IMR-90 (cell line): ENCODE measurements at regions not wholly inside any gene's neighbourhood (a gene's known extent, or its start where the extent isn't known, plus 50 kb on each side); places are given as distances from the start of the nearest gene placed in this dataset.

Source experiments
- ATAC-seq: fragments of 200-7000 bp; cut with Tn5 transposase; 2 replicates; pipeline ENCODE4 v1.9.1; 2020; ENCODE audit warnings: low read depth, mild to moderate bottlenecking, moderate library complexity
- BruUV-seq: library from RNA; stranded (reverse); fragments of 400-500 nt; replicated peaks from 2 replicates; lab custom pipeline; 2021; lab: Mats Ljungman, UMichigan
- CTCF ChIA-PET: fragments of 300-600 bp; formaldehyde crosslinking; extraction: SDS; loops from one replicate; lab custom pipeline; 2021; ENCODE audit warnings: antibody characterized with exemption; lab: Yijun Ruan, JAX
- POLR2A ChIA-PET: fragments of 300-600 bp; sonication (Branson Sonifier 250); formaldehyde crosslinking; loops from one replicate; lab custom pipeline; 2022; ENCODE audit warnings: antibody characterized with exemption; ENCODE audit not compliant: unreplicated experiment; lab: Charles Lee
- DNase-seq: peaks from one replicate; pipeline ENCODE4 v3.0.0; 2013
- H2AFZ ChIP-seq: replicated peaks from 2 replicates; pipeline ENCODE3; 2013; ENCODE audit warnings: low read length, mild to moderate bottlenecking; ENCODE audit not compliant: poor library complexity
- H2AK5ac ChIP-seq: 2 replicates; pipeline ENCODE4 v1.6.1; 2013; ENCODE audit warnings: low read depth, low read length, inconsistent platforms
- H2AK9ac ChIP-seq: replicated peaks from 2 replicates; pipeline ENCODE3; 2013; ENCODE audit warnings: mild to moderate bottlenecking, low read depth, low read length, moderate library complexity; ENCODE audit not compliant: poor library complexity
- H2BK120ac ChIP-seq: 2 replicates; pipeline ENCODE4 v1.6.1; 2013; ENCODE audit warnings: low read depth, low read length, inconsistent platforms
- H2BK15ac ChIP-seq: 3 replicates; pipeline ENCODE4 v1.6.1; 2013; ENCODE audit warnings: low read depth, low read length, inconsistent platforms
- H2BK20ac ChIP-seq: 2 replicates; pipeline ENCODE4 v1.6.1; 2013; ENCODE audit warnings: low read depth, mild to moderate bottlenecking, inconsistent platforms, low read length, moderate library complexity
- H2BK5ac ChIP-seq: 2 replicates; pipeline ENCODE4 v1.6.1; 2013; ENCODE audit warnings: mild to moderate bottlenecking, low read depth, low read length, inconsistent platforms; ENCODE audit not compliant: poor library complexity, severe bottlenecking
- H3K14ac ChIP-seq: replicated peaks from 2 replicates; pipeline ENCODE4 v1.6.1; 2013; ENCODE audit warnings: low read depth, low read length, inconsistent platforms
- H3K18ac ChIP-seq: 2 replicates; pipeline ENCODE4 v1.6.1; 2013; ENCODE audit warnings: low read depth, low read length, control low read depth
- H3K23ac ChIP-seq: 2 replicates; pipeline ENCODE4 v1.6.1; 2013; ENCODE audit warnings: low read depth, low read length, inconsistent platforms
- H3K27ac ChIP-seq: 2 replicates; pipeline ENCODE4 v1.5.1; 2013; ENCODE audit warnings: mild to moderate bottlenecking, control low read depth, low read length; ENCODE audit not compliant: insufficient read depth
- H3K27me3 ChIP-seq: 2 replicates; pipeline ENCODE4 v1.6.1; 2013; ENCODE audit warnings: low read length; ENCODE audit not compliant: control insufficient read depth, insufficient read depth
- H3K36me3 ChIP-seq: 2 replicates; pipeline ENCODE4 v1.6.1; 2013; ENCODE audit warnings: low read length, mixed read lengths; ENCODE audit not compliant: control insufficient read depth, insufficient read depth
- H3K4ac ChIP-seq: 2 replicates; pipeline ENCODE4 v1.6.1; 2013; ENCODE audit warnings: low read depth, low read length, inconsistent platforms
- H3K4me1 ChIP-seq: 2 replicates; pipeline ENCODE4 v1.6.1; 2013; ENCODE audit warnings: low read length, mixed read lengths; ENCODE audit not compliant: control insufficient read depth, insufficient read depth
- H3K4me2 ChIP-seq: 2 replicates; pipeline ENCODE4 v1.6.1; 2013; ENCODE audit warnings: low read depth, mild to moderate bottlenecking, control low read depth, low read length, moderate library complexity
- H3K4me3 ChIP-seq: 2 replicates; pipeline ENCODE4 v1.5.1; 2013; ENCODE audit warnings: low read depth, mild to moderate bottlenecking, control low read depth, low read length, moderate library complexity; ENCODE audit not compliant: insufficient read depth
- H3K56ac ChIP-seq: 2 replicates; pipeline ENCODE4 v1.6.1; 2013; ENCODE audit warnings: low read length, inconsistent platforms; ENCODE audit not compliant: insufficient read depth; ENCODE audit errors: extremely low read depth
- H3K79me1 ChIP-seq, 2 experiments: 2 replicates each; pipeline ENCODE4 v1.6.1; 2013; ENCODE audit warnings: low read length in 2 of 2, inconsistent platforms in 1 of 2, low read depth in 1 of 2
- H3K9ac ChIP-seq: 2 replicates; pipeline ENCODE4 v1.6.1; 2013; ENCODE audit warnings: low read depth, low read length, control low read depth
- H3K9me1 ChIP-seq: 2 replicates; pipeline ENCODE4 v1.6.1; 2013; ENCODE audit warnings: low read length, inconsistent platforms; ENCODE audit not compliant: insufficient read depth
- H3K9me3 ChIP-seq: 2 replicates; pipeline ENCODE4 v1.6.1; 2013; ENCODE audit warnings: low read length; ENCODE audit not compliant: control insufficient read depth, insufficient read depth
- H4K20me1 ChIP-seq: 2 replicates; pipeline ENCODE4 v1.6.1; 2013; ENCODE audit warnings: low read length, inconsistent platforms; ENCODE audit not compliant: insufficient read depth
- H4K5ac ChIP-seq: 2 replicates; pipeline ENCODE4 v1.6.1; 2013; ENCODE audit warnings: mild to moderate bottlenecking, low read depth, low read length, control low read depth
- H4K8ac ChIP-seq, 2 experiments: 2 replicates each; pipeline ENCODE4 v1.6.1; 2013; ENCODE audit warnings: low read depth in 2 of 2, low read length in 2 of 2, control low read depth in 1 of 2, inconsistent platforms in 1 of 2
- H4K91ac ChIP-seq: 2 replicates; pipeline ENCODE4 v1.6.1; 2013; ENCODE audit warnings: low read depth, low read length, inconsistent platforms; ENCODE audit not compliant: insufficient read depth
- BHLHE40 ChIP-seq: fragments of 150-350 bp; IDR thresholded peaks from 2 replicates; pipeline ENCODE4 v1.6.1; 2016; ENCODE audit warnings: mild to moderate bottlenecking, low read depth, low read length
- CTCF ChIP-seq: conservative IDR thresholded peaks from 2 replicates; pipeline ENCODE4 v1.5.1; 2012; ENCODE audit warnings: mild to moderate bottlenecking, low read depth, low read length, improper control_type of control experiment
- FOS ChIP-seq: fragments of 150-350 bp; IDR thresholded peaks from 2 replicates; pipeline ENCODE4 v1.6.1; 2016; ENCODE audit warnings: low read depth, low read length
- MAFK ChIP-seq: IDR thresholded peaks from 2 replicates; pipeline ENCODE4 v1.6.1; 2012; ENCODE audit warnings: low read depth, low read length, improper control_type of control experiment
- MAZ ChIP-seq: IDR thresholded peaks from 2 replicates; pipeline ENCODE4 v1.6.1; 2012; ENCODE audit warnings: low read depth, mild to moderate bottlenecking, low read length, improper control_type of control experiment, moderate library complexity, borderline replicate concordance
- MXI1 ChIP-seq: IDR thresholded peaks from 2 replicates; pipeline ENCODE4 v1.6.1; 2012; ENCODE audit warnings: low read depth, mild to moderate bottlenecking, low read length, moderate library complexity, borderline replicate concordance
- NFE2L2 ChIP-seq: fragments of 150-350 bp; IDR thresholded peaks from 2 replicates; pipeline ENCODE4 v1.6.1; 2016; ENCODE audit warnings: low read depth, mild to moderate bottlenecking, low read length
- POLR2A ChIP-seq: IDR thresholded peaks from 2 replicates; pipeline ENCODE4 v1.6.1; 2012; ENCODE audit warnings: mild to moderate bottlenecking, low read depth, low read length
- RAD21 ChIP-seq: IDR thresholded peaks from 2 replicates; pipeline ENCODE4 v1.6.1; 2012; ENCODE audit warnings: low read length, improper control_type of control experiment
- RCOR1 ChIP-seq: IDR thresholded peaks from 2 replicates; pipeline ENCODE4 v1.6.1; 2012; ENCODE audit warnings: mild to moderate bottlenecking, low read length, improper control_type of control experiment; ENCODE audit not compliant: insufficient replicate concordance
- SMC3 ChIP-seq: fragments of 150-350 bp; IDR thresholded peaks from 2 replicates; pipeline ENCODE4 v1.6.1; 2016; ENCODE audit warnings: low read depth, mild to moderate bottlenecking, antibody characterized with exemption, low read length, moderate library complexity
- USF2 ChIP-seq: fragments of 150-350 bp; IDR thresholded peaks from 2 replicates; pipeline ENCODE4 v1.6.1; 2017; ENCODE audit warnings: mild to moderate bottlenecking, antibody characterized with exemption, low read length, low read depth
- WGBS, 2 experiments: methylation state at CpG; one replicate each; pipeline versions ENCODE4 v1.1.5 to v1.1.7; 2013; ENCODE audit warnings: missing lambda C conversion rate in 2 of 2; ENCODE audit not compliant: insufficient read length in 1 of 2; ENCODE audit errors: extremely low coverage in 2 of 2; 5-methylcytosine and 5-hydroxymethylcytosine counted together
- dilution Hi-C: fragments of 300-500 bp; cut with HindIII; formaldehyde crosslinking; loops from one replicate; pipeline ENCODE4 v1.14.3; 2018; ENCODE audit warnings: low sequenced_read_pairs; ENCODE audit not compliant: unreplicated experiment
- in situ Hi-C: fragments of 300-500 bp; cut with MboI; formaldehyde crosslinking; loops from 3 replicates; pipeline ENCODE4 v1.14.3; 2019; ENCODE audit warnings: low sequenced_read_pairs, inconsistent platforms, mixed read lengths
- intact Hi-C: fragments of 100-400 bp; cut with micrococcal nuclease; formaldehyde crosslinking; loops from 2 replicates; pipeline ENCODE4 v1.10.0; 2022

GRCh38 chr22:27171212-27171611 lies 513.8 kb downstream of the MIAT start:
- Histone ChIP-seq H3K4me3 (no peak overlapping the region), H2BK20ac (no peak overlapping the region), H3K23ac (no peak overlapping the region), H3K56ac (no peak overlapping the region), H2AK9ac (no peak overlapping the region), H2BK15ac (no peak overlapping the region), H3K9ac (no peak overlapping the region), H2AFZ (no peak overlapping the region), H3K79me1 (no peaks in the 10 kb centered on the region), H3K9me3 (no peaks in the 10 kb centered on the region), H3K18ac (no peak overlapping the region), H4K91ac (no peak overlapping the region), H2AK5ac (no peak overlapping the region), H3K27me3 (peaks cover 34% of the 10 kb centered on the region), H3K27ac (no peak overlapping the region), H3K4me1 (no peaks in the 10 kb centered on the region), H3K4me2 (no peak overlapping the region), H3K14ac (no peak overlapping the region), H3K36me3 (no peaks in the 10 kb centered on the region), H3K9me1 (peaks cover 7% of the 10 kb centered on the region; the same call in 1 of the 2 replicates), H3K4ac (no peak overlapping the region), H4K5ac (no peak overlapping the region), H4K20me1 (no peaks in the 10 kb centered on the region), H2BK120ac (no peak overlapping the region), H2BK5ac (no peak overlapping the region), H4K8ac (no peak overlapping the region)
- ATAC-seq (no peak), DNase-seq (no peak)
- intact Hi-C loops, result no loop called here
- whole genome bisulfite sequencing, 2 experiments, result no CpG with 5 or more reads among the region's 2 CpGs
- in situ Hi-C loops, result no loop called here
- ChIA-PET POLR2A (no interaction called here), CTCF (no interaction called here)
- dilution Hi-C loops, result no loop called here
- no TSS peak for BruUV-seq
- TF ChIP-seq RCOR1 (no peak), NFE2L2 (no peak), CTCF (no peak), POLR2A (no peak), FOS (no peak), MXI1 (no peak), MAZ (no peak), USF2 (no peak), BHLHE40 (no peak), RAD21 (no peak), MAFK (no peak), SMC3 (no peak)
